CD4-positive, alpha-beta T cell treated with Interleukin-1 beta for 1 hour (primary cell): ENCODE measurements at regions not wholly inside any gene's neighbourhood (a gene's known extent, or its start where the extent isn't known, plus 50 kb on each side); places are given as distances from the start of the nearest gene placed in this dataset.
"Not testable (repeated sequence)": the region's sequence is repeated elsewhere in the genome, so short reads cannot be mapped to it uniquely, and the experiment has no call there.

Experiments used
- DNase-seq, 2 donors: peaks; one replicate each; pipeline ENCODE4 v3.0.0-alpha.2; 2020 to 2022

DNA sequence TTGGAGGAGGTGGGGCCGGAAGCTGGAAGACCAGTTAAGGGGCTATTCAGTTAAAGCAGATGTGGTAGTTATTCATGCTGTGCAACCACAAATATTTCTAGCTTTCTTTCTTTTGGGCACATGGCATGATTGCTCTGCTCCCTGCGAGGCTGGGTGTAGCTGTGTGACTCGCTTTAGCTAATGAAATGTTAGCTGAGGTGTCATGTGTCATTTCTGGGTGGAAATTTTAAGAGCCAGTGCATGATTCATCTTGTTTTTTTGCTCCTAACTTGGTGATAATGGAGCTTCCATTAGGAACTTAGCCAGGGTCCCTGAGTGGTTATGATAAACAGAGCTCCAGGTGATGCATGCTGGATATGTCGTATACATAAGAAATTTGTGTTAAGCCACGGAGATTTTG, 300.6 kb downstream of the SATB1 start:
- DNase-seq: no peak

DNA sequence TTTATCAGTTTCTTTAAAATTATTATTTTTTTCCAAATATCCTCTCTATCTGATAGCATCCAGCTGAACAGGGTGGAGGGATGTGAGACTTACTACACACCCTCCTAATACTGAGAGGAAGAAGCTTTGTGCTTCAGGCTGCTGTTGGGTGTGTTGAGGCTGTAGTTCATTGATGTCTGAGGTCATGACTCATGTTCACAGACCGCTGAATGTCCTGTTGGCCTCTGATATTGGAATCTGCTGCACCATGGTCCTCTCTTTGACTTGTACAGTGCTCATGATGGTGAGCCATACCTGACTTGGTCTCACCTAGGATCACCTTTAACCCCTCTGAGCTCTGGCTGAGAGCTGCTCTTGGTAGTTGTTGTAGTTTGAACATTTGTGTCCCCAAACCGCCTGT, 302.9 kb downstream of the SATB1 start:
- DNase-seq: no peak

DNA sequence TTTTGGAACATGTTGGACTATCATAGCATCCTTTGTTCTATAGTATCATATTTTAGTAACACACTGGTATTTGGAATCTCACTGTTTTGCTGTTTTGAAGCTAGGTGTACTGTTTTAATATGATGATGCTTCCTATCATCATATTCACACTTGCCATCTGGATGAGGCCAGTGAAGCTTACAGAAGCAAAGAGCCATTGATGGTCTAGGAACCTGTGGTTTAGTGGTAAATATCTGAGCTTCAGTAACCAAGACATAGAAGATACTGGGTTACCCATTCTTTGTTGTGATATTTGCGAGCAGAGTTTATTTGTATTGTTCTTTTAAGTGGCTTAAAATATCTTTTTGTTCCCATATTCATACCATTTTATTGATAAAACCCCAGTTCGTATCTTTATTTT, 304.1 kb downstream of the SATB1 start:
- no peak for DNase-seq

DNA sequence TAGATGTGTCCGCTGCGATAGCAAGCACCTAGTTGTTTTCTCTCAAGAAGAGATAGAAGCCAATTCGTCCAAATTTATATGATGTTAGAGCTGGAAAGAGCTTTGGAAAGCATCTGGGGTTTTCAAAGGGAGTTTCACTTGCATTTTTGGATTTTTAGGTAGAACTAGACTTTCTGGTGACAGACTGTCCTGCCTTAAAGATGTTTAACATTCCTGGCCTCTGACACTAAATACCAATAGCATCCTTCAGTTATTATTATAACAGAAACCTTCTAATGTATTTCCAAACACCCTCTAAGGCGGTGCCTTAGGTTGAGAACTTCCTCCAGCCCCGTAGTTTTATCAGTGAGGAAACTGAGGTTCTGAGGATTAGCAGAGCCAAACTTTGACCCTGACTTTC, 305.3 kb downstream of the SATB1 start:
- DNase-seq: no peak

DNA sequence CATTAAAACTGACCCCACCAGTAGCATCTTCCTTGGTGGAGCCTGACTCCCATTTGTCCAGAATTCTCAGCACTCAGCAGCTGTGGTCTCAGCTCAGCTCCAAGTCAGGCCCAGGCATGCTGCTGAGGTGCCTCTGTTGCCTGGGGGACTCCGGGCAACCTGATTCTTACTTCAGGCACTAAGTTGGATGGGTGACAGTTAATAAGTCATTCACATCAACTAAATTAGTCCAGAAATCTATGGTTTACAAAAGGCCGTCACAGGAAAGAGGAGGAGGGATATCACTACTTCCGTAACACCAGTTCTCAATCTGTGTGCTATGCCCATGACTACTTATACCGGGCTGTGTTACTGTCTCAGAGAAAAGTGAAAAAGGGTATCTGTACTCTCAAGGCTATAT, 310.2 kb downstream of the SATB1 start:
- DNase-seq: no peak

DNA sequence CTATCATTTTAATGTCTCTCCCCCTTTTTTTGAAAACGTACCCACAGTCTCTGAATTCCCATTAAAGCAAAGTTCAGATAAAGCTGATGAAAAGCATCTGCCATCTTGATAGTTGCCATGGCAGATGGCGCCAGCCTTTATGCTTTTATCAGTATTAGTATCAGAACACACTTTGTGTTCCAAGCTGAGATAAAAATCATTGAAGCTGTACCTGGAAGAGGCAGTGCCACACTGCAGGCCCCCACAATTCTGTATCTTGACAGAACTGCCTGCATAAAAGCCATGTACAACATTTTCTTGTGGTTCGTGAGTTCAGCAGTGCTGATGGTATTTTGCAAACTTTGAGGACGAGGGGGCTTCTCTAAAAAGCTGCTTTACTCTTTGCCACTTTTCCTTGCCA, 311.7 kb downstream of the SATB1 start:
- no peak for DNase-seq

DNA sequence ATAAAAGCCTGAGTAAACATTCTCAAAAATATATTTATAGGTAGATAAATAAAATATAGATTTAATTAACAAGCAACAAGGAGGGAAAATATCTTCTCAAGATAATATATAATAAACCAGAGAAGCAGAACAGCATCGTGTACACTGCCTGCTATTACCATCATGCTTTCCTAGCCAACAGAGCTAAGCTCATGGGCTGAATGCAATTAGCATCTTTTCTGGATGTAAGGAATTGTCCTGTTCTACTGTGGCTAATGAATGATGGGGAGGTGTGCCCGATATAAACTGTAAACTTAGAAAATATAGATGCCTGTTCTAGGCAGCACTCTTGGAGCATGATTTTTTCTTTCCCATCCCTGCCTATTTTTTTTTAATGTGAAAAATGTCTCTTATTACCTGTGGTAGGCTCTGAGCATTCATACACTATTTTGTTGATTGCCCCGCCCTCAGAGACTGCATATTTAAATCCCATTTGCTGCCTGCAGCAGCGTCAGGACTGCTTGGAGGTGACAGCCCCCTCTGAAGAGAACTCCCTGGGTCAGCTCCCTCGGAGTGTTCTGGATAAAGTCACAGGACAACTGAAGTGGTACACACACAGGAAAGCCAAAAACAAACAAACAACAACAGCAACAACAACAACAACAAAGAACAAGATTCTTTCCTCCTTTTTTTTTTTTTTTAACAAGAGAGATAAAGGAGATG, 312.3 kb downstream of the SATB1 start:
- no peak for DNase-seq

DNA sequence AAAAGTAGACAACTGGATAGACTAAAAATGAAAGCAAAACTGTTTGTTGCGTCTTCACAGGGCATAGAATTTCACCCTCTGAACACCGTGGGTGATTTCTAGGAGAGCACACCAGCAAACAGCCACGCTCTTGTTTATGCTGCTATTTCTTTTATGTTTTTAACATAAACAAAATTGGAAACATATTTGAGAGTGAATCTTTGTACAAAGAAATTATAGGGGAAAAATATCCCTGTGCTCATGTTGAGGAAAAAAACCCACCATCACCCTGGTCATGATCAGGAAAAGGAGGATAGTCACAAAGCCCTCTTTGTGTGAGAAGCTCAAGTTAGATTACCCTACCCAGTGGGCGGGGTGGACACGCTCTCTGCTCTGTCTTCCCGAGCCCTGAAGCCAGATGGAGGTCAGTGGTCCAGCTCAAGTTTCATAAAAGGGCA, 313.3 kb downstream of the SATB1 start:
- DNase-seq: no peak

DNA sequence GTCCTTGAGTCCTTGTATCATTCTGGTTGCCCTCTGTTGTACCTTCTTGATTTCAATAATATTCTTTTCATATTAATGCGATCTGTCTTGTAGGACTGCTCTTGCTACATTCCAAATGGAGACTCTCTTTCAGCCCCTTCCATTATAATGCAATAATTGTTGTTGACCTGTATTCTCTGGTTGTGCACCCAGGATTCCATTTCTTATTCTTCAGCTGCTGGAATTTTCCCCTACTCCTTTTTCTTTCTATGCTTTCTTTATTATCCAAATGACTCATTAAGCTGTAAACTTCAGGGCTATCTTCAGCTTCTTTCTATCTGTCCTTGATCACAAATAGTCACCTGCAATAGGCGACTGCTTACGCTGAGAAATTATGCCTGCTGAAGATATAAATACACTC, 321.5 kb downstream of the SATB1 start:
- no peak for DNase-seq

DNA sequence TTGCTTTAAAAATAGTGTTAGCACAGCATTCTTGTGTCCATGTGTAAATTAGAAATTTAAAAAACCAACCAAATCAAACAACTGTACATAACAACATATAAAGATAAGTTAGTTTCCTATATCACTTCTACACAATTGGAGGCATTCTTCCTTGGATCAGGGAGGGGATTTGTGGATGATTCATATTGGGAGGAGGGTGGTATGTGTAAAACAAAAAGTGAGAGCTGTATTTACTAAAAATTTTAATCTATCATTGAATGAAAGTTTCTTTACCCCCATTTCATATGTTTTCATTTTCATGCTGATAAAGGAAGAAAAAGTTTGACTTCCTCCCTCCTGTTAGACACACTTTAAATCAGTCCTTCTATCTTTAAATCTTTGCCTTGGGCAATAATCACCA, 325.0 kb downstream of the SATB1 start:
- no peak for DNase-seq

DNA sequence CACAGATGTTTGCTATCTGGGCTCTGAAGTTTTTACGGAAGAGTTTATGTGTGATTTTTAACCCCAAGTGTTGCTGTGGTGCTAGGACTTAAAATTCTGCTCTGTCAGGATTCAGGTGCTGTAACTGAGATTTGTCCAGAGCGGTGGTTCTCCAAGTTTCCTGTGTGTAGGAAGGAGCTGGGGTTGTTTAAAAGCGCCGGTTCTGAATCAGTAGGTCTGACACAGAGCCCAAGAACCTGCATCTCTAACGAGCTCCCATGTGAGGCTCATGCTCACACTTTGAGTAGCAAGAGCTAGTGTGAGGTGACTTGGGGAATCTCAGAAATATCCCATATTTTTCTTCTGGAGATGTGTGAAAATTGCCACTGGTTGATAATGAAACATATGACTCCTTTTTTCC, 325.5 kb downstream of the SATB1 start:
- DNase-seq: no peak

DNA sequence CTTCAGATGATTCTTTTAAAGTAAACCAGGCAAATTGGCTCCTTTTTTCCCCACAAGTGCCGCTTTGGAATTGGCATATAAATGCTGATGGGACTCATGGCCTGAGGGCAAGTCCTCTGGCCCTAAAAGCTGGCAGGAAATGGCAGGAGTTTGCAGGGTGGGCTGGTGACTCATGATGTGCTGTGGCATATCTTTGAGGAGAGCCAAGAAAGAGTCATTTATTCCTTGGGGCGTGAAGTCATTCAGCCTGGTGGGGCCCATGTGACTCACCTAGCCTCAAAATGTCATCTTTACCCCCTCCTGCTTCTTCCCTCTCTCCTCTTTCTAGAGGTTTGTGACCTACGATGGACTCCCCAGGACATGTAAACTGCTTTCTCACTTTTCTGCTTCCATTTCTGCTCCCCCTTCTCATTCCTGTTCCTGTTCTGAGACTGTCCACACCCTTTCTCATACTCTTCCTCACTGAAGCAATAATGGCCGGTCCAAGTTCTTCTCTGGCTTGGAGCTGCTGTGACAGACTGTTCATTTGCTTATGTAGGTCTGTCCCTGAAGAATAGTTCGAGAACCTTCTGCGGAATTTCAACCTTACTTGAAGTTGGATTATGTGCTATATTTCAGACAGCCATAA, 326.1 kb downstream of the SATB1 start:
- DNase-seq: no peak

DNA sequence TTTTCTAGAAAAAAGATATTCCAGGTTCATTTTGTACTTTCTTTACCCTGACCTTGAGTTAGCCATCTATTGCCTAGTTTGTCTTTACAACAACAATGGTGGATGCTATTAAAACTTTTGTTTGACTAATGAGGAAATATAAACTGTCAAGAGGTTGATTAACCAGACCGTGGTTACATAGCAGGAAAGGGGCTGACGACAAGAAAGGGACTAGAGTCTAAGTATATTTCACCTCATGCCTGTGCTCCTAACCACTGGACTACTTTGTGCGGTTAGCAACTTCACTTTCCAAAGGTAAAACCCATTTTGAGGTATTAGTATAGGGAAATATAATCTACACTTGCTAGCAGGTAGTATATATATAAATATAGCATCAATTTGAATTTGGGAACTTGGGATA, 327.1 kb downstream of the SATB1 start:
- no peak for DNase-seq

DNA sequence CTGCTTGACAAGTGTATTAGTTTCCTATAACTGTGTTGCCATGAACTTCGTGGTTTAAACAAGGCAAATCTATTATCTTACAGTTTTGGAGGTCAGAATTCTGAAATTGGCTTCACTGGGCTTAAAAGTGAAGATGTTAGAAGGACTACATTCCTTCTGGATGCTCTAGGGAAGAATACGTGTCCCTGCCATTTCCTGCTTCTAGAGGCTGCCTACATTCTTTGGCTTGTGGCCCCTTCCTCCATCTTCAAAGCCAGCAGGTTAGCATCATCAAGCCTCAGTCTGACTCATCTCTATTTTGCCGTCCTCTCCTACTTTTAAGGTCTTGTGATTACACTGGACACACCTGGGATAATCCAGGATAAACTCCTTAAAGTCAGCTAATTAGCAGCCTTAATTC, 327.7 kb downstream of the SATB1 start:
- DNase-seq: no peak

DNA sequence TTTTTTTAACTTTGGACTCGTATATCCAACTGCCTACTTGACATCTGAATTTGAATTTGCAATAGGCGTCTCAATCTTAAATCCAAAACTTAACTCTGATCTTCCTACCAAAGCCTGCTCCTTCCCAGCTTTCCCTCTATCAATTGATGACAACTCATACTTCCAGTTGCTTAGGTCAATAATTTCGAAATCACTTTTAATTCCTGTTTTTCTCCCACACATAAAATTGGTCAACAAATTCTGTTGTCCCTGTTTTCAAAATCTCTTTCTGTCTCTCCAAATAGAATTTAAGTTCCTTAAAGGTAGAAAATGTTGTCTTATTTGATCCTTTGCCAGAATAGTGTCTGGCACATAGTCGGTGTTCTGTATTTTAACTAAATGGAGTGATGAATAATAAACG, 332.4 kb downstream of the SATB1 start:
- no peak for DNase-seq

DNA sequence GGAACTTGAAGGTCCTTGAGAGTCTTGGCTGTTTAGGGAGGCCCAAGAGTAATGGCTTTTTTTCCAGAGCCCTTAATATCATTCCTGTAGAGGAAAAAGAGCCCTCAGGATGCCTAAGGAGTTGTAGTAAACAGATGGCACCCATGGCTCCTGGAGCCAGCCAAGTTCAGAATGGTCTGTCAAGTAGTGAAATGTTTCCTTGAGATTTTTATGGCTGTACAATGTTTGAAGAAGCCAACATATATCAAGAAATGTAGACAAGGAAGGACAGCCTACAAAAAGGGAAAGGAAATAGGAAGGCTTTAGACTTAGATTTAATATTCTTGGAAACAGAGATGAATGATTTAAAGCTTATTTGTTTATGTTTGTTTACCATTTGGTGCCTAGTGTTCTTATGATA, 334.8 kb downstream of the SATB1 start:
- no peak for DNase-seq

DNA sequence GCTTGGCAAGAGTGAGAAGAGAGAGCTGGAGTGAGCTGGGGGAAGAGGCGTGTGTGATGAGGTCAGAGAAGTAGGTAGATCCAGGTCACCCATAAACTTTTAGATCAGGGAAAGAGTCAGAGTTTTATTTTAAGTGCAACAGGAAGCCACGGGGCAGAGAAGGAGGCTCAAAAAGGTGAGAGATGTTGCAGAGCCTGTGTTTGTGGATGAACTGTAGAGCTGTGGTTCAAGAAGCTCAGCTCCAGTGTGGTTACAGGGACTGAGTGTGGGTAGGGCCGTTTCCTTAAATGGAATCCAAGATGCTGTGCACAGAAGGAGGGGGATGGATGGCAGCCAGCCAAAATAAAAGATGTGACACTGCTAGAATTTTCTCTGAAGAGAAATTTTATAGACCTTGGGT, 337.2 kb downstream of the SATB1 start:
- no peak for DNase-seq

DNA sequence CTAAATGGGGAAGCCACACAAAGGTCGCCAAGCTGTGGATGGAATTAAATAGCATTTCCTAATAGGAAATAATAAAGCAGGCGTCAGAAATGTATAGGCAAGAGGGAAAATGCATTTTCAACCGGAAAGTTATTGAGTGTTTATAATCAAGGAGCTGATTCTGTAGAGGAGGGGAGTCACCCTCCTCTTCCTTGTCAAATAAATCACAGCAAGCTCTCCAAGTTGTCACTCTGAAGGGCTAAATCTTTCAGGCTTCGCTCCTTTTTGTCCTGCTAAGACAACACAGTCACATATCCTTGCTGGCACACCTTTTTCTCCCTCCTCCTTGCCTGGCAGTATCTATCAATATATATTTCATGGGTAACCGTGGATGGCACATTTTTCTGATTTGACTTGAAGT, 338.4 kb downstream of the SATB1 start:
- DNase-seq: no peak

DNA sequence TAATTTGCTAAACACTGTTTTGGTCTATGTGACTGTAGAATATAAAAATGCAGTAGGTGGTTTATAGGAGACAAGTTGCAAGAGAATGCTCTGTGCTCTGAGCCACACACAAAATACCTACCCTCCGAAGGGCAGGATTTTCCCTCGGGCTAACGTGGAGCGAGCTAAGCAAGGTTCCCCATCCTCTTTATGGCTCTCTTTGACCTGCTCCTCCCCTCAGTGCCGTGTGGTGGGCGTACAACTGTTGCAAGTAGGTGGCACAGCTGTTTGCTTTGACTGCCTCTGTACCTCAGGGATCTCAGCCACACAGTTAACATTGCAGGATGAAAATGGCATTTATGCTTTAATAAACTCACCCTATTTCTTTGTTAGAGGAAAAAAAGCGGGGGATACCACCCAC, 339.1 kb downstream of the SATB1 start:
- no peak for DNase-seq

DNA sequence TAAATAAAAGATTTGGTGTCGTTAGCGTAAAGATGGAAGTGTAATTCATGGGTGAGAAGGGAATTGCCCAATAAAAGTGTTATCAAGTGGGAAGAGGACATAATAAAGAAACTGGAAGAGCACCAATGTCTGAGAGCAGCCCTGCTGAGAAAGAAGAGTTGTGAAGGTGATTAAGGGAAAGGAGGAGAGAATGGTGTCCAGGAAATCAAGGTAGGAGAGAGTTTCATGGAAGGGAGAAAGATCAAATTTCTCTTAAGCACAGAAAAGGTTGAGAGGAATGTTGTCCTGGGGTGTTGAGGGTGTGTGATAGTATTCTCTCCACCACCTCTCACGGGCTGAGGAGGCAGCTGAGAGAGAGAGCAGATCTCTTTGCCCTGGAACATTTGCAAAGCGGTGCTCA, 339.7 kb downstream of the SATB1 start:
- DNase-seq: no peak

DNA sequence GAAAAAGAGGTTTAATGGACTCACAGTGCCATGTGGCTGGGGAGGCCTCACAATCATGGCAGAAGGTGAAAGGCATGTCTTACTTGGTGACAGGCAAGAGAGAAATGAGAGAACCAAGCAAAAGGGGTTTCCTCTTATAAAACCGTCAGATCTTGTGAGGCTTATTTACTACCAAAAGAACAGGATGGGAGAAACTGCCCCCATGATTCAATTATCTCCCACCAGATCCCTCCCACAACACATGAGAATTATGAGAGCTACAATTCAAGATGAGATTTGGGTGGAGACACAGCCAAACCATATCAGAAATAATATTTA, 340.8 kb upstream of the TBC1D5 start:
- DNase-seq: not testable (repeated sequence)

DNA sequence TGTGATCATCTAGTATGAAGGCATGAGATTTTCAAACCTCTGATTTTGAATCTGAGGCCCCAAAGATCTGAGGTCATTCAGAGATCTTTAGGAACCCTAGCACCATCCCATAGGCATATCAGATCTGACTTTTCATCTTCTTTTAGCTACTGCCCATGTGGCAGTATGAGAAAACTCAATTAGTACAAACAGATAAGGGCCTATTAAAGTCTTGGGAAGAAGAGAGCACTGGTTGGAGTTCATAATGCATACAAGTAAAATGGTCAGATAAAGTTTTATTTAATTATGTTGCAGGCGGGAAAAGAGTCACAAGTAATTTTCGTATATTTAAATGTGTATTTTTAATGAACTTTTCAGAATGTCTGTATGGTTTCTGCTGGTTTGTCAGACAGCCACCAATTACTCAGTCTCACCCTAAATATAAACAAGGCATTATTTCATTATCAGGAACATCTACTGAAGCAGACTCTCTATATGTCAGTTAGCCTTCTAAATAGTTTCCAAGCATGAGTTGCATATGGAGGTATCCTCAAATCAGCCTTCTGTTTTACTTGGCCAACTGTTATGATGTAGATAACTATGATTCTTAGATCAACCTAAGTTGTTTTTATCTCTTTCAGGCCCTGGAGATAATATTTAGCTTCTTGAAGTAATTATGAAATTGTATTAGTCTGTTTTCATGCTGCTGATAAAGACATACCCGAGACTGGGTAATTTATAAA, 340.3 kb upstream of the TBC1D5 start:
- DNase-seq: no peak

DNA sequence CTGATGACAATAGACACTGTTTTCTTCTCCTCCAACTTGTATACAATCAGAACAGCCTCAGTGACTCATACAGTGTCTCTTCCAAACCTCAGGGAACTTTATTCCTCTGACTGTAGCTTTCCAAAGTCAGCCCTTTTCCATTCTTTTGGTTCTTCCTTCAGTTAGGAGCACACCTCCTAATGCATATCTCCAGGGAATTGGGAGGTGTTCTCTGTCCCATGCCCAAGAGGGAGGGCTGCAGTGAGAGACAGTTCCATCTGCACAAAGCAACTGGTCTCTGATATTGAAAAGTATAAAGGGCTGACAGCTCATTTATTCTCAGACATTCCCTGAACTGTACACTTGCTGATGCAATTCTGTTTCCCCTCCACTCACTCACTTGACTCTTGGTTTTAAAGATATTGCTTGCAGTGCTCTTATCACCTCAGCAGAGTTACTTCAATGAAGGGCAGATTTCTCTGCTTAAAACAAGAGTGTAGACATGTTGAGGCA, 337.8 kb upstream of the TBC1D5 start:
- no peak for DNase-seq

DNA sequence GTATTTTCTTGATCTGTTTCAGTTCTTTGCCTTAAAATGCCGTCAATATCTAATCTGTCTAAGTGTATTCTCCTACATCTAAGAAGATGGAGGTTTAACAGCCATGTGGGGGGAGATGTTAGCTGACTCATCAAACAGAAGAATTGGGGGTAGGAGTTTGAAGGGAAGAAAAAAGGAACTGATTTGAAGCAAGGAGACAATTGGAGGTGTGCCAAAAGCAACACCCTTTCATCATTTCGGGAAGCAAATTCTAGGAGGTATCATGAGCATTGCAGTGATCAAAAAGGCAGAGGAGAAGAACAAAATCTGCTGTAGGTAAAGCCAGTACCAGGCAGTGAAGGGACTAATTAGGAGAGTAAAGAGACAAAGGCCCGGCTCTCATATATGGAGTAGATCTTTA, 337.3 kb upstream of the TBC1D5 start:
- no peak for DNase-seq

DNA sequence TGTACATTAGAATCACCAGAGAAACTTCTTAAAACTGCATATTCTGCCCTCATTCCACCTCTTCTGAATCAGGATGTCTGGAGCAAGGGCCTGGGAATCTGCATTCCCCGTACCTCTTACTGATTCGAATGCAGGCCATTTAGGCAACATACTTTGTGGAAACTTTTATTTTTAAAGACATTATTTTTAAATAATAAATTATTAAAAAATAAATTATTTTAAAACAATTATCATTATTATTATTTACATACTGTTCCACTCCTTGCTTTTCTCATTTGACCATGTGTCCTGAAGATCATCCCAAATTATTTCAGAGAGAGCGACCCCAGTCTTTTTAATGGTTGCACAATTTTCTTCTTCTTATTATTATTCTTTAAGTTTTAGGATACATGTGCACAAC, 336.6 kb upstream of the TBC1D5 start:
- DNase-seq: no peak
